ENCODE measurements at regions not wholly inside any gene's neighbourhood (a gene's known extent, or its start where the extent isn't known, plus 50 kb on each side); places are given as distances from the start of the nearest gene placed in this dataset.

- ChIA-PET CTCF (no interaction called here), POLR2A (ENCODE audit: low non-redundant PET) (no interaction called here)
- DNase-seq (ENCODE audit: low spot score), result no peak
Measured at GRCh38 chr4:127534041-127534825, 98.5 kb upstream of the INTU start.

DNA sequence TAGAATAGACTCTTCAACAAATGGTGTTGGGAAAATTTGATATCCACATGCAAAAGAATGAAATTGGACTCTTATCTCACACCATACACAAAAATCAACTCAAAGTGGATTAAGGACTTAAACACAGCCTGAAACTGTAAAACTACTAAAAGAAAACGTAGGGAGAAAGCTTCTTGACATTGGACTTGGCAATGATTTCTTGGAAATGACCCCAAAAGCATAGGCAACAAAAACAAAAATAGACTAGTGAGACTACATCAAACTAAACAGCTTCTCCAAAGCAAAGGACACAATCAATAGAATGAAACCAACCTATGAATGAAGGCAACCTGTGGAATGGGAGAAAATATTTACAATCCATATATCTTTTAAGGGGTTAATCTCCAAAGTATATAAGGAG, 94.7 kb upstream of the INTU start:
- no peak for DNase-seq (ENCODE audit: low spot score)
- H3K27ac ChIP-seq, result no peak overlapping the region
- POLR2A ChIA-PET (ENCODE audit: low non-redundant PET), result no interaction called here
- TF ChIP-seq, protein P1, sequence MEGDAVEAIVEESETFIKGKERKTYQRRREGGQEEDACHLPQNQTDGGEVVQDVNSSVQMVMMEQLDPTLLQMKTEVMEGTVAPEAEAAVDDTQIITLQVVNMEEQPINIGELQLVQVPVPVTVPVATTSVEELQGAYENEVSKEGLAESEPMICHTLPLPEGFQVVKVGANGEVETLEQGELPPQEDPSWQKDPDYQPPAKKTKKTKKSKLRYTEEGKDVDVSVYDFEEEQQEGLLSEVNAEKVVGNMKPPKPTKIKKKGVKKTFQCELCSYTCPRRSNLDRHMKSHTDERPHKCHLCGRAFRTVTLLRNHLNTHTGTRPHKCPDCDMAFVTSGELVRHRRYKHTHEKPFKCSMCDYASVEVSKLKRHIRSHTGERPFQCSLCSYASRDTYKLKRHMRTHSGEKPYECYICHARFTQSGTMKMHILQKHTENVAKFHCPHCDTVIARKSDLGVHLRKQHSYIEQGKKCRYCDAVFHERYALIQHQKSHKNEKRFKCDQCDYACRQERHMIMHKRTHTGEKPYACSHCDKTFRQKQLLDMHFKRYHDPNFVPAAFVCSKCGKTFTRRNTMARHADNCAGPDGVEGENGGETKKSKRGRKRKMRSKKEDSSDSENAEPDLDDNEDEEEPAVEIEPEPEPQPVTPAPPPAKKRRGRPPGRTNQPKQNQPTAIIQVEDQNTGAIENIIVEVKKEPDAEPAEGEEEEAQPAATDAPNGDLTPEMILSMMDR (conservative IDR thresholded peaks at IDR 0.05; ENCODE audit: low read depth), result no peak
- CTCF ChIA-PET, result no interaction called here

More at GRCh38 chr4:127534041-127534825, 98.5 kb upstream of the INTU start:
- H3K27ac ChIP-seq, result no peak overlapping the region
- TF ChIP-seq, protein P1 (conservative IDR thresholded peaks at IDR 0.05; ENCODE audit: low read depth), result no peak

- DNase-seq (ENCODE audit: low spot score), result no peak
- TF ChIP-seq, protein P1 (conservative IDR thresholded peaks at IDR 0.05; ENCODE audit: low read depth), result no peak
- no peak overlapping the region for H3K27ac ChIP-seq
- ChIA-PET POLR2A (ENCODE audit: low non-redundant PET) (no interaction called here), CTCF (no interaction called here)
Measured at GRCh38 chr4:127540497-127541025, 92.2 kb upstream of the INTU start.

- TF ChIP-seq, protein P1 (conservative IDR thresholded peaks at IDR 0.05; ENCODE audit: low read depth), result no peak
- DNase-seq (ENCODE audit: low spot score), result no peak
- CTCF ChIA-PET, result interaction anchor here (0.7 kb wide), 1 partner anchor 67 kb away, joined by 4 read pairs; no protein-coding TSS in a partner anchor
- no peak overlapping the region for H3K27ac ChIP-seq
- POLR2A ChIA-PET (ENCODE audit: low non-redundant PET), result no interaction called here
Measured at GRCh38 chr4:127545271-127545670, 87.5 kb upstream of the INTU start.

DNA sequence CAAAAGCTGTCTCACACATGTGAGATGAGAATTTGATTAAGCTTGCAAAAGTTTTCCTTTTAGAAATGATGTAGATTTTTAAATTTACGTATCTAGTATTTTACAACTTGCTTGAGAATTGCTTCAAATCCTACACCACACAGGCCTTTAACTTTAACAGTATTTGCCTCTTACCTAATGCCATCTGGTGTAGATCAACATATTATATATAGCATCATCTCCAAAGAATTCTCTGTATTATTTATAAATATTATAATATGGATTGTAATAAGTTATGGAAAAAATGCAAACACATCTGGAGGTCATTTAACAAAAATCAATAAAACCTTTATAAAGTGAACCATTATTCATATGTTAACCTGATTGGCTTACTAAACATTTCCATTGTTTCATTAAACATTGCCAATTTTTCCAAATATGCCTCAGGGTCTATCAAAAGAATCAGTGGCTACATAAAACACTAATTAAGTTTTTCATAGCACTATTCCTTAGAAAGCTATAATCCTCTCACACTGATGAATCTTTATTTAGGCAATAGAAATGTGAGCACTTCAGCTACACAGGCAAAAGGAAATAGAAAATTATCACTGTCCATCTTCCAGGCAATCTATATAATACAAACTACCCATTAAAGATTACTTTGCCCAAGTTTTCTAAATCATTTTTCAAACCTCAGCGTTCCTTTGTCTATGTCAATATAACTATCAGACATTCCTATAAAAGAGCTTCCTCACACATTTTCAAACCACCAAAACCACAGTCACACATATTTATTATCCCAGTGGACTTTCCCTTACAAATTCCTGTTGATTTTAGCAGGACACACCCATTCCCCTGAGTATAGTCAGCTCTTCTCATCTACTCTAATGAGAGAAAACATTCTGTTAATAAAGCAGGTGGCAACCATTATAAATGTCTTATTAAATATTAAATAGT, 83.5 kb upstream of the INTU start:
- no peak for DNase-seq (ENCODE audit: low spot score)
- TF ChIP-seq, protein P1 (conservative IDR thresholded peaks at IDR 0.05; ENCODE audit: low read depth), result no peak
- ChIA-PET POLR2A (ENCODE audit: low non-redundant PET) (no interaction called here), CTCF (no interaction called here)
- H3K27ac ChIP-seq, result no peak overlapping the region

- H3K27ac ChIP-seq, result no peak overlapping the region
- POLR2A ChIA-PET (ENCODE audit: low non-redundant PET), result no interaction called here
- TF ChIP-seq, protein P1 (conservative IDR thresholded peaks at IDR 0.05; ENCODE audit: low read depth), result no peak
- CTCF ChIA-PET, result no interaction called here
- no peak for DNase-seq (ENCODE audit: low spot score)
Measured at GRCh38 chr4:127555106-127555505, 77.7 kb upstream of the INTU start.

All from RWPE1 (cell line).